Neural progenitor cell (in vitro differentiated cells): ENCODE measurements at regions not wholly inside any gene's neighbourhood (a gene's known extent, or its start where the extent isn't known, plus 50 kb on each side); places are given as distances from the start of the nearest gene placed in this dataset.
"Not testable (repeated sequence)": the region's sequence is repeated elsewhere in the genome, so short reads cannot be mapped to it uniquely, and the experiment has no call there.

Experiments used
- DNase-seq: peaks from one replicate; pipeline ENCODE4 v3.0.0-alpha.2; 2016; ENCODE audit warnings: low spot score
- H2AFZ ChIP-seq: fragments of 200-600 bp; sonication (generic); replicated peaks from 2 replicates; pipeline ENCODE4 v1.6.1; 2016; ENCODE audit warnings: antibody characterized with exemption
- H3F3A ChIP-seq: fragments of 200-600 bp; sonication (generic); 2 replicates; pipeline ENCODE4 v1.6.1; 2016; ENCODE audit warnings: antibody characterized with exemption, low read depth
- H3K27ac ChIP-seq: fragments of 200-600 bp; sonication (generic); 2 replicates; pipeline ENCODE4 v1.5.1; 2016; ENCODE audit warnings: mild to moderate bottlenecking
- H3K27me3 ChIP-seq: fragments of 200-600 bp; sonication (generic); 2 replicates; pipeline ENCODE4 v1.6.1; 2016; ENCODE audit warnings: mild to moderate bottlenecking, moderate library complexity
- H3K36me3 ChIP-seq: fragments of 200-600 bp; sonication (generic); 2 replicates; pipeline ENCODE4 v1.5.1; 2016
- H3K4me1 ChIP-seq: fragments of 200-600 bp; sonication (generic); 2 replicates; pipeline ENCODE4 v1.6.1; 2016; ENCODE audit warnings: mixed run types
- H3K4me2 ChIP-seq: fragments of 200-600 bp; sonication (generic); 2 replicates; pipeline ENCODE4 v1.6.1; 2016
- H3K4me3 ChIP-seq: fragments of 200-600 bp; sonication (generic); 2 replicates; pipeline ENCODE4 v1.5.1; 2016
- H3K79me2 ChIP-seq: fragments of 200-600 bp; sonication (generic); 2 replicates; pipeline ENCODE4 v1.6.1; 2016; ENCODE audit warnings: low read depth
- H3K9ac ChIP-seq: fragments of 200-600 bp; sonication (generic); 2 replicates; pipeline ENCODE4 v1.6.1; 2016
- H3K9me3 ChIP-seq: fragments of 200-600 bp; sonication (generic); 2 replicates; pipeline ENCODE4 v1.5.1; 2016; ENCODE audit warnings: low read depth
- H4K20me1 ChIP-seq: fragments of 200-600 bp; sonication (generic); 2 replicates; pipeline ENCODE4 v1.6.1; 2016; ENCODE audit warnings: low read depth
- H3K27ac Mint-ChIP-seq: 3 replicates; pipeline ENCODE4 v1.8.0; 2021; ENCODE audit warnings: mixed read lengths
- H3K27me3 Mint-ChIP-seq: 2 replicates; pipeline ENCODE4 v1.8.0; 2022; ENCODE audit warnings: low read depth, mild to moderate bottlenecking, inconsistent platforms, moderate library complexity, mixed read lengths; ENCODE audit not compliant: insufficient read depth
- H3K36me3 Mint-ChIP-seq: 3 replicates; pipeline ENCODE4 v1.8.0; 2021; ENCODE audit warnings: mixed read lengths
- H3K4me1 Mint-ChIP-seq: 3 replicates; pipeline ENCODE4 v1.8.0; 2021; ENCODE audit warnings: mixed read lengths
- H3K4me3 Mint-ChIP-seq: 3 replicates; pipeline ENCODE4 v1.8.0; 2021; ENCODE audit warnings: mild to moderate bottlenecking, moderate library complexity, mixed read lengths
- H3K9me3 Mint-ChIP-seq: 3 replicates; pipeline ENCODE4 v1.8.0; 2020; ENCODE audit warnings: mixed read lengths
- EZH2 ChIP-seq: fragments of 200-600 bp; sonication (generic); IDR thresholded peaks from 2 replicates; pipeline ENCODE4 v1.6.1; 2017; ENCODE audit warnings: antibody characterized with exemption, mild to moderate bottlenecking, moderate library complexity
- EZH2phosphoT487 ChIP-seq: fragments of 200-600 bp; sonication (generic); IDR thresholded peaks from 2 replicates; pipeline ENCODE4 v1.6.1; 2017; ENCODE audit warnings: antibody characterized with exemption
- TF ChIP-seq, protein P1 (sequence below): fragments of 200-600 bp; sonication (generic); IDR thresholded peaks from 2 replicates; pipeline ENCODE4 v1.5.1; 2017; ENCODE audit warnings: antibody characterized with exemption, mild to moderate bottlenecking

DNA sequence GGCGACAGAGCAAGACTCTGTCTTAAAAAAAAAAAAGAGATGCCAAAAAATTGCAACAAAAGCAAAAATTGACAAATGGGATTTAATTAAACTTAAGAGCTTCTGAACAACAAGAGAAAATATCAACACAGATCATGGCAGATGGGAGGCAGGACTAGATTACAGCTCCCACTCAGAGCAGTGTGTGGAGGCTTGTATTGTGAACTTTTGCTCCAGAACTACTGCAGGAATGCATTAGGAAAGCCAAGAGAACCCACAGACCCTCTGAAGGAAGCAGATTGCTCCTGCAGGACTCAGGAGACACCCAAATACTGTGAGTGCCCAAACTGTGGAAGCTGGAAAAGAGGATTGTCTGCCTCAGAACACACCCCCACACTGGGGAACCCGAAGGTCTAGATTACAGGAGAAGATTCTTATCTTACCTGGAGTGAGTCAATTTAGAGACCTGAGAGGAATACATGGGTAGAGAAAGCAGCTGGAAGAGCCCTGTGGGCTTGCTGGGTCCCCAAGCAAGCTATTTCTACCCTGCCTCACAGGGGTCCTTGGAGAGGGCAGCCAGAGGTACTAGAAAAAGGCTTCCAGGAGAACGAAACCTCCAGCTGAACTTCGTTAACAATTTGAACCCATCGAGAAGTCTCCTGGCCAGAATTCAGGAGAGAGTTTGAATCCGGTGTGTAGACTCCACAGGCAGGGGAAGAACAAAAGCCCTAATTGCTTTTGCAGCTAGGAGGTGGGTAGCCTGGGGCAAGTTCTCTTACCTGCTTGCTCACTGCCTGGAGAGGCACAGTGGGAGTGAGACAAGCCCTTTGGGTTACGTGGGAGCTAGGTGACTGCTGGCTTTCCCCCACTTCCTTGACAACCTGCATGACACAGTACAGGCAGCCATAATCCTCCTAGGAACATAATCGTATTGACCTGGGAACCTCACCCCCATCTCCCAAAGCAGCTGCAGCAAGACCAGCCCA, 593.4 kb upstream of the RGMB start:
- Mint-ChIP-seq H3K36me3 (no peaks in the 10 kb centered on the region), H3K9me3 (peaks cover 8% of the 10 kb centered on the region), H3K4me1 (no peaks in the 10 kb centered on the region), H3K4me3 (no peak overlapping the region), H3K27ac (no peak overlapping the region), H3K27me3 (peaks cover 5% of the 10 kb centered on the region)
- no peaks in the 10 kb centered on the region for H3K9me3 ChIP-seq
- no peaks in the 10 kb centered on the region for H3K36me3 ChIP-seq
- no peak overlapping the region for H3K27ac ChIP-seq
- no peak for DNase-seq
- H2AFZ ChIP-seq = no peak overlapping the region
- TF ChIP-seq, protein P1, sequence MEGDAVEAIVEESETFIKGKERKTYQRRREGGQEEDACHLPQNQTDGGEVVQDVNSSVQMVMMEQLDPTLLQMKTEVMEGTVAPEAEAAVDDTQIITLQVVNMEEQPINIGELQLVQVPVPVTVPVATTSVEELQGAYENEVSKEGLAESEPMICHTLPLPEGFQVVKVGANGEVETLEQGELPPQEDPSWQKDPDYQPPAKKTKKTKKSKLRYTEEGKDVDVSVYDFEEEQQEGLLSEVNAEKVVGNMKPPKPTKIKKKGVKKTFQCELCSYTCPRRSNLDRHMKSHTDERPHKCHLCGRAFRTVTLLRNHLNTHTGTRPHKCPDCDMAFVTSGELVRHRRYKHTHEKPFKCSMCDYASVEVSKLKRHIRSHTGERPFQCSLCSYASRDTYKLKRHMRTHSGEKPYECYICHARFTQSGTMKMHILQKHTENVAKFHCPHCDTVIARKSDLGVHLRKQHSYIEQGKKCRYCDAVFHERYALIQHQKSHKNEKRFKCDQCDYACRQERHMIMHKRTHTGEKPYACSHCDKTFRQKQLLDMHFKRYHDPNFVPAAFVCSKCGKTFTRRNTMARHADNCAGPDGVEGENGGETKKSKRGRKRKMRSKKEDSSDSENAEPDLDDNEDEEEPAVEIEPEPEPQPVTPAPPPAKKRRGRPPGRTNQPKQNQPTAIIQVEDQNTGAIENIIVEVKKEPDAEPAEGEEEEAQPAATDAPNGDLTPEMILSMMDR = no peak
- TF ChIP-seq EZH2 (no peak), EZH2phosphoT487 (no peak)
- H3K4me2 ChIP-seq = no peak overlapping the region
- no peaks in the 10 kb centered on the region for H4K20me1 ChIP-seq
- no peaks in the 10 kb centered on the region for H3K27me3 ChIP-seq
- no peaks in the 10 kb centered on the region for H3F3A ChIP-seq
- H3K4me1 ChIP-seq = no peaks in the 10 kb centered on the region
- no peak overlapping the region for H3K4me3 ChIP-seq
- H3K9ac ChIP-seq = no peak overlapping the region
- H3K79me2 ChIP-seq = no peaks in the 10 kb centered on the region

DNA sequence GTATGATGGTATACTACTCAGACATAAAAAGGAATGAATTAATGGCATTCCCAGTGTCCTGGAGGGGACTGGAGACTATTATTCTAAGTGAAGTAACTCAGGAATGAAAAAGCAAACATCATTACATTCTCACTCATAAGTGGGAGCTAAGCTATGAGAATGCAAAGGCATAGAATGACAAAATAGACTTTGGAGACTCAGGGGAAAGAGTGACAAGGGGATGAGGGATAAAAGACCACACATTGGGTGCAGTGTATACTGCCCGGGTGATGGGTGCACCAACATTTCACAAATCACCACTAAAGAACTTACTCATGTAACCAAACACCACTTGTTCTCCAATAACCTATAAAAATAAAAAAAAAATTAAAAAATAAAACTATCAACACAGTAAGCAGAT, 587.3 kb upstream of the RGMB start:
- Histone ChIP-seq H3K4me2 (no peak overlapping the region), H3K36me3 (no peaks in the 10 kb centered on the region), H3K9me3 (no peaks in the 10 kb centered on the region), H3K4me3 (no peak overlapping the region), H3K79me2 (no peaks in the 10 kb centered on the region), H3F3A (no peaks in the 10 kb centered on the region), H3K4me1 (no peaks in the 10 kb centered on the region), H3K27ac (no peak overlapping the region), H3K27me3 (no peaks in the 10 kb centered on the region), H3K9ac (no peak overlapping the region), H2AFZ (no peak overlapping the region), H4K20me1 (no peaks in the 10 kb centered on the region)
- Mint-ChIP-seq H3K36me3 (no peaks in the 10 kb centered on the region), H3K27ac (no peak overlapping the region), H3K9me3 (peaks cover 7% of the 10 kb centered on the region), H3K4me3 (no peak overlapping the region), H3K4me1 (no peaks in the 10 kb centered on the region), H3K27me3 (peaks cover 2% of the 10 kb centered on the region)
- DNase-seq = no peak
- TF ChIP-seq EZH2phosphoT487 = no peak

DNA sequence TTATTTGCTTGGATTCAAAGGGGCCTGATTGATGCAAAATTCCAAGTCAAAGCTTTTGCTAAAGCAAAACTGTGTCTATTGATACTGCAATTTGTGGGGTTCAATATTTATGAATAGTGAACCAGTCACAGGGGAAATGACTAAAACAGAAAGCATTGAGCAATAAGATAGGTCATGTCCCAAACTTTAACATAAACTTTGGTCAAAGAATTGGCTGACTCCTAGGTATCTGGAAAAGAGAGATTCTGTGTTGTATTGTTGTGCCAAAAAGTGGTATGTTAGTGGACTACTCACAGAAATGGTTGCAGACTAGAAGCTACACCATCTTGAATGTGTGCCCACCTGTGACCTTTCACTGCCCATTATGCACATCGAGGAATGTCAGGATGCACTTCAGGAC, 585.5 kb upstream of the RGMB start:
- H2AFZ ChIP-seq = no peak overlapping the region
- no peaks in the 10 kb centered on the region for H3K36me3 ChIP-seq
- no peaks in the 10 kb centered on the region for H3K4me1 ChIP-seq
- no peaks in the 10 kb centered on the region for H4K20me1 ChIP-seq
- no peak overlapping the region for H3K27ac ChIP-seq
- H3K4me3 ChIP-seq = no peak overlapping the region
- H3K4me2 ChIP-seq = no peak overlapping the region
- H3K79me2 ChIP-seq = no peaks in the 10 kb centered on the region
- Mint-ChIP-seq H3K4me3 (no peak overlapping the region), H3K27me3 (peaks cover 2% of the 10 kb centered on the region), H3K9me3 (peaks cover 3% of the 10 kb centered on the region), H3K36me3 (no peaks in the 10 kb centered on the region), H3K27ac (no peak overlapping the region), H3K4me1 (no peaks in the 10 kb centered on the region)
- H3K27me3 ChIP-seq = no peaks in the 10 kb centered on the region
- no peak for DNase-seq
- H3F3A ChIP-seq = no peaks in the 10 kb centered on the region
- no peak for TF ChIP-seq EZH2
- no peak for TF ChIP-seq EZH2phosphoT487
- TF ChIP-seq, protein P1 = no peak
- H3K9ac ChIP-seq = no peak overlapping the region
- no peaks in the 10 kb centered on the region for H3K9me3 ChIP-seq

DNA sequence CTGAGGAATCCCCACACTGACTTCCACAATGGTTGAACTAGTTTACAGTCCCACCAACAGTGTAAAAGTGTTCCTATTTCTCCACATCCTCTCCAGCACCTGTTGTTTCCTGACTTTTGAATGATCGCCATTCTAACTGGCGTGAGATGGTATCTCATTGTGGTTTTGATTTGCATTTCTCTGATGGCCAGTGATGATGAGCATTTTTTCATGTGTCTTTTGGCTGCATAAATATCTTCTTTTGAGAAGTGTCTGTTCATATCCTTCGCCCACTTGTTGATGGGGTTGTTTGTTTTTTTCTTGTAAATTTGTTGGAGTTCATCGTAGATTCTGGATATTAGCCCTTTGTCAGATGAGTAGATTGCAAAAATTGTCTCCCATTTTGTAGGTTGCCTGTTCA, 583.1 kb upstream of the RGMB start:
- H3K27ac ChIP-seq, H3K27me3 Mint-ChIP-seq, DNase-seq, H3K4me3 ChIP-seq, H4K20me1 ChIP-seq, H3K27ac Mint-ChIP-seq, H3K4me1 ChIP-seq, H3K36me3 Mint-ChIP-seq, H3F3A ChIP-seq, H3K9ac ChIP-seq, H3K4me3 Mint-ChIP-seq, H2AFZ ChIP-seq, H3K27me3 ChIP-seq, H3K4me1 Mint-ChIP-seq, H3K4me2 ChIP-seq, H3K9me3 Mint-ChIP-seq, H3K79me2 ChIP-seq, H3K36me3 ChIP-seq, H3K9me3 ChIP-seq: not testable (repeated sequence)
